OCI-LY7 (cell line): ENCODE measurements at regions not wholly inside any gene's neighbourhood (a gene's known extent, or its start where the extent isn't known, plus 50 kb on each side); places are given as distances from the start of the nearest gene placed in this dataset.

Experiments used
- BruUV-seq: library from RNA; stranded (reverse); fragments of 400-500 nt; replicated peaks from 2 replicates; lab custom pipeline; 2021; lab: Mats Ljungman, UMichigan
- CTCF ChIA-PET: fragments of 300-600 bp; sonication (Branson Sonifier 250); formaldehyde crosslinking; loops from one replicate; lab custom pipeline; 2022; ENCODE audit warnings: antibody characterized with exemption; ENCODE audit not compliant: unreplicated experiment; lab: Charles Lee
- POLR2A ChIA-PET: fragments of 300-600 bp; sonication (Branson Sonifier 250); formaldehyde crosslinking; loops from one replicate; lab custom pipeline; 2022; ENCODE audit warnings: antibody characterized with exemption; lab: Charles Lee
- DNase-seq: peaks from one replicate; pipeline ENCODE4 v3.0.0-alpha.2; 2015; ENCODE audit warnings: low spot score
- H2AFZ ChIP-seq: fragments of 200-600 bp; sonication (generic), shearing (Covaris generic); 2 replicates; pipeline ENCODE4 v1.6.1; 2014; ENCODE audit warnings: mild to moderate bottlenecking, antibody characterized with exemption, low read length, moderate library complexity
- H3K27ac ChIP-seq: fragments of 200-600 bp; sonication (generic); 2 replicates; pipeline ENCODE4 v1.5.1; 2014; ENCODE audit warnings: mixed run types, low read depth, mild to moderate bottlenecking, moderate library complexity, low read length, inconsistent platforms; ENCODE audit not compliant: poor library complexity, severe bottlenecking
- H3K36me3 ChIP-seq: fragments of 200-600 bp; sonication (generic); 2 replicates; pipeline ENCODE4 v1.6.1; 2014; ENCODE audit warnings: mild to moderate bottlenecking, antibody characterized with exemption, low read length, moderate library complexity, mixed read lengths; ENCODE audit not compliant: insufficient read depth
- H3K4me1 ChIP-seq: fragments of 200-600 bp; sonication (generic); 2 replicates; pipeline ENCODE4 v1.5.1; 2014; ENCODE audit warnings: mild to moderate bottlenecking, low read length; ENCODE audit not compliant: insufficient read depth, poor library complexity, severe bottlenecking
- H3K4me2 ChIP-seq: fragments of 200-600 bp; sonication (generic); 2 replicates; pipeline ENCODE4 v1.6.1; 2014; ENCODE audit warnings: mild to moderate bottlenecking, low read length
- H3K4me3 ChIP-seq: fragments of 200-600 bp; sonication (generic); 2 replicates; pipeline ENCODE4 v1.5.1; 2014; ENCODE audit warnings: mild to moderate bottlenecking, low read depth, low read length; ENCODE audit not compliant: poor library complexity, severe bottlenecking
- H3K79me2 ChIP-seq: fragments of 200-600 bp; sonication (generic); 2 replicates; pipeline ENCODE4 v1.6.1; 2016; ENCODE audit warnings: low read depth, mild to moderate bottlenecking, low read length, moderate library complexity, mixed read lengths; ENCODE audit not compliant: insufficient read depth
- H3K9me2 ChIP-seq: fragments of 200-600 bp; sonication (generic); 2 replicates; pipeline ENCODE4 v1.6.1; 2016; ENCODE audit warnings: mild to moderate bottlenecking, low read length, mixed read lengths; ENCODE audit not compliant: insufficient read depth
- H3K9me3 ChIP-seq: fragments of 200-600 bp; sonication (generic); 2 replicates; pipeline ENCODE4 v1.6.1; 2014; ENCODE audit warnings: mild to moderate bottlenecking, mixed run types, low read length, mixed read lengths
- H4K20me1 ChIP-seq: fragments of 200-600 bp; sonication (generic); 2 replicates; pipeline ENCODE4 v1.6.1; 2014; ENCODE audit warnings: mild to moderate bottlenecking, antibody characterized with exemption, low read length, moderate library complexity, mixed read lengths; ENCODE audit not compliant: insufficient read depth
- CTCF ChIP-seq: fragments of 200-600 bp; sonication (generic); conservative IDR thresholded peaks from 2 replicates; pipeline ENCODE4 v1.5.1; 2014; ENCODE audit warnings: mild to moderate bottlenecking, antibody characterized with exemption, low read length, moderate library complexity, mixed read lengths
- EZH2phosphoT487 ChIP-seq: fragments of 200-600 bp; sonication (generic); IDR thresholded peaks from 2 replicates; pipeline ENCODE4 v1.6.1; 2018; ENCODE audit warnings: low read depth, borderline replicate concordance, mild to moderate bottlenecking, mixed run types, antibody characterized with exemption, low read length, moderate library complexity, mixed read lengths
- intact Hi-C: fragments of 100-400 bp; cut with micrococcal nuclease; formaldehyde crosslinking; loops from one replicate; pipeline ENCODE4 v1.10.0; 2022; ENCODE audit not compliant: unreplicated experiment

- Histone ChIP-seq H2AFZ (no peak overlapping the region), H4K20me1 (no peaks in the 10 kb centered on the region), H3K36me3 (no peaks in the 10 kb centered on the region), H3K4me2 (no peak overlapping the region), H3K79me2 (no peaks in the 10 kb centered on the region), H3K4me3 (no peak overlapping the region), H3K4me1 (no peaks in the 10 kb centered on the region), H3K9me2 (no peaks in the 10 kb centered on the region), H3K27ac (no peak overlapping the region), H3K9me3 (no peaks in the 10 kb centered on the region)
- ChIA-PET CTCF (no interaction called here), POLR2A (no interaction called here)
- no TSS peak for BruUV-seq
- intact Hi-C loops = no loop called here
- DNase-seq = no peak
- TF ChIP-seq CTCF (no peak), EZH2phosphoT487 (no peak)
Measured at GRCh38 chr7:85719981-85720953, 533.4 kb upstream of the SEMA3D start.

DNA sequence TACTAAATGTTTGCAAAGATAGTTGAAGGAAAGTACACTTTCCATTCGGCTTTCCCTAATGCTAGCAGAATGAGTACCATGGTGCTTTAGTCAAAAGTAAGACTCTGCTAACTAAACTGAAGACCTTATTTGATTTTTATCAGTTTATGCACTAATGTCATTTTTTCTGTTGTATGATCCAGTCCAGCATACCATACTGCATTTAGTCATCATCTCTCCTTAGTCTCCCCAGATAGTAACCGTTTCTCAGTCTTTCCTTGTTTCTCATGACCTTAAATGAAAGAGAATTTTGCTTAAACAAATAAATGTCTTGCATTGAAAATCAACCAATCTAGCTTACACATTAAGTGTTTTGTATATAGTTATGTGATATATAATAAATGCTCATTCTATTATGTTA, 529.5 kb upstream of the SEMA3D start:
- Histone ChIP-seq H4K20me1 (no peaks in the 10 kb centered on the region), H3K79me2 (no peaks in the 10 kb centered on the region), H3K9me2 (no peaks in the 10 kb centered on the region), H3K4me3 (no peak overlapping the region), H2AFZ (no peak overlapping the region), H3K4me2 (no peak overlapping the region), H3K36me3 (no peaks in the 10 kb centered on the region), H3K27ac (no peak overlapping the region), H3K4me1 (no peaks in the 10 kb centered on the region), H3K9me3 (no peaks in the 10 kb centered on the region)
- no peak for DNase-seq
- no peak for TF ChIP-seq EZH2phosphoT487
- TF ChIP-seq CTCF = no peak
- no TSS peak for BruUV-seq
- ChIA-PET POLR2A (interaction anchor here (0.5 kb wide), 1 partner anchor 43 kb away, joined by 3 read pairs; no protein-coding TSS in a partner anchor), CTCF (no interaction called here)
- intact Hi-C loops = no loop called here

- intact Hi-C loops = no loop called here
- Histone ChIP-seq H3K9me2 (no peaks in the 10 kb centered on the region), H3K36me3 (no peaks in the 10 kb centered on the region), H3K4me1 (no peaks in the 10 kb centered on the region), H4K20me1 (no peaks in the 10 kb centered on the region), H2AFZ (no peak overlapping the region), H3K27ac (no peak overlapping the region), H3K9me3 (no peaks in the 10 kb centered on the region), H3K4me2 (no peak overlapping the region), H3K4me3 (no peak overlapping the region), H3K79me2 (no peaks in the 10 kb centered on the region)
- ChIA-PET CTCF (no interaction called here), POLR2A (no interaction called here)
- BruUV-seq = no TSS peak
- TF ChIP-seq CTCF (no peak), EZH2phosphoT487 (no peak)
- no peak for DNase-seq
Measured at GRCh38 chr7:85714951-85715350, 528.1 kb upstream of the SEMA3D start.
